ENCODE measurements at regions not wholly inside any gene's neighbourhood (a gene's known extent, or its start where the extent isn't known, plus 50 kb on each side); places are given as distances from the start of the nearest gene placed in this dataset.

DNA sequence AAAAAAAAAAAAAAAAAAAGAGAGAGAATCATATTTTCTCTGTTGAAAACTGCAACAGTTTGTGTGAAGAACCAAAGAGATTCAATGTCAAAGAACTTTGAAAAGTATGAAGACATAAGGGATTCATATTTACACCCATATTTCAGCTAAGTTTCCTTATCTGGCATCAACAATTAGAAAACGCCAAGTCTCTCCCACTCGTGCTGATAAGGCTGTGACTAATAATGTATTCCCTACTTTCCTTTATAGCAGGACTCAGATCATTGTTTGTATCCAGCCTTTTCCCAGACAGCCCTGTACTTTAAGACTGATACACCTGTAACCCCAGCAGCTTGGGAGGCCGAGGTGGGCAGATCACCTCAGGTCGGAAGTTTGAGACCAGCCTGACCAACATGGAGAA lies 54.1 kb upstream of the STK32A start:
- H3K36me3 ChIP-seq (ENCODE audit: control insufficient read depth in 1 of 2, insufficient read depth in 2 of 2, low read length in 2 of 2) = no peaks in the 10 kb centered on the region
- no peaks in the 10 kb centered on the region for H3K4me1 ChIP-seq (ENCODE audit: control insufficient read depth in 1 of 2, insufficient read depth in 2 of 2, low read length in 2 of 2)
- peaks cover 10% of the 10 kb centered on the region; the same call in 1 of the 2 replicates for H3K27me3 ChIP-seq (ENCODE audit: insufficient read depth, low read length)
- no peak overlapping the region for H2AFZ ChIP-seq (ENCODE audit: low read depth, low read length, poor library complexity, severe bottlenecking)
- H3K79me2 ChIP-seq (ENCODE audit: insufficient read depth, low read length) = no peaks in the 10 kb centered on the region
- no peak overlapping the region for H3K4me3 ChIP-seq (replicated peaks in 1 of 2; ENCODE audit: low read depth in 1 of 2, low read length in 2 of 2)
- H3K4me2 ChIP-seq (ENCODE audit: low read length) = no peak overlapping the region
- H3K27ac ChIP-seq (ENCODE audit: low read depth, low read length) = no peak overlapping the region
- POLR2A ChIA-PET = no interaction called here
- DNase-seq (ENCODE audit: low read depth, low spot score) = no peak
- H3K9me3 ChIP-seq (ENCODE audit: control insufficient read depth in 1 of 2, insufficient read depth in 1 of 2, low read depth in 1 of 2, low read length in 2 of 2) = no peaks in the 10 kb centered on the region
- CTCF ChIA-PET = interaction anchor here (2.4 kb wide), 1 partner anchor 8 kb away, joined by 14 read pairs; no protein-coding TSS in a partner anchor
- no peaks in the 10 kb centered on the region for H3K9me2 ChIP-seq (ENCODE audit: insufficient read depth)
- H4K20me1 ChIP-seq (ENCODE audit: insufficient read depth) = no peaks in the 10 kb centered on the region
- RAD21 ChIA-PET (ENCODE audit: low non-redundant PET in 1 of 2, low total read pairs in 2 of 2, uncharacterized antibody in 2 of 2, unreplicated experiment in 2 of 2) = no interaction called here
- H3K9ac ChIP-seq (ENCODE audit: low read length) = no peak overlapping the region
- intact Hi-C loops (cut with micrococcal nuclease) = no loop called here
- no peak for ATAC-seq
- TF ChIP-seq ZNF274 (IDR thresholded peaks at IDR 0.05; ENCODE audit: low read depth, low read length) (no peak), TCF7L2 (IDR thresholded peaks at IDR 0.05; ENCODE audit: borderline replicate concordance, extremely low read depth, insufficient read depth, insufficient read length) (no peak), FOSL1 (IDR thresholded peaks at IDR 0.05; ENCODE audit: low read depth) (no peak), SP1 (IDR thresholded peaks at IDR 0.05; ENCODE audit: low read depth) (no peak), YY1 (IDR thresholded peaks at IDR 0.05; ENCODE audit: extremely low read depth, insufficient replicate concordance, low read depth, low read length) (no peak), RAD21 (IDR thresholded peaks at IDR 0.05; ENCODE audit: low read depth) (no peak), EZH2 (IDR thresholded peaks at IDR 0.05) (no peak), ZFX (IDR thresholded peaks at IDR 0.05) (no peak), CEBPB (IDR thresholded peaks at IDR 0.05; ENCODE audit: low read depth) (no peak), EGR1 (IDR thresholded peaks at IDR 0.05; ENCODE audit: low read depth) (no peak), CBX3 (IDR thresholded peaks at IDR 0.05; ENCODE audit: low read depth) (no peak), SRF (IDR thresholded peaks at IDR 0.05; ENCODE audit: low read depth) (no peak)
- TF ChIP-seq, protein P1, sequence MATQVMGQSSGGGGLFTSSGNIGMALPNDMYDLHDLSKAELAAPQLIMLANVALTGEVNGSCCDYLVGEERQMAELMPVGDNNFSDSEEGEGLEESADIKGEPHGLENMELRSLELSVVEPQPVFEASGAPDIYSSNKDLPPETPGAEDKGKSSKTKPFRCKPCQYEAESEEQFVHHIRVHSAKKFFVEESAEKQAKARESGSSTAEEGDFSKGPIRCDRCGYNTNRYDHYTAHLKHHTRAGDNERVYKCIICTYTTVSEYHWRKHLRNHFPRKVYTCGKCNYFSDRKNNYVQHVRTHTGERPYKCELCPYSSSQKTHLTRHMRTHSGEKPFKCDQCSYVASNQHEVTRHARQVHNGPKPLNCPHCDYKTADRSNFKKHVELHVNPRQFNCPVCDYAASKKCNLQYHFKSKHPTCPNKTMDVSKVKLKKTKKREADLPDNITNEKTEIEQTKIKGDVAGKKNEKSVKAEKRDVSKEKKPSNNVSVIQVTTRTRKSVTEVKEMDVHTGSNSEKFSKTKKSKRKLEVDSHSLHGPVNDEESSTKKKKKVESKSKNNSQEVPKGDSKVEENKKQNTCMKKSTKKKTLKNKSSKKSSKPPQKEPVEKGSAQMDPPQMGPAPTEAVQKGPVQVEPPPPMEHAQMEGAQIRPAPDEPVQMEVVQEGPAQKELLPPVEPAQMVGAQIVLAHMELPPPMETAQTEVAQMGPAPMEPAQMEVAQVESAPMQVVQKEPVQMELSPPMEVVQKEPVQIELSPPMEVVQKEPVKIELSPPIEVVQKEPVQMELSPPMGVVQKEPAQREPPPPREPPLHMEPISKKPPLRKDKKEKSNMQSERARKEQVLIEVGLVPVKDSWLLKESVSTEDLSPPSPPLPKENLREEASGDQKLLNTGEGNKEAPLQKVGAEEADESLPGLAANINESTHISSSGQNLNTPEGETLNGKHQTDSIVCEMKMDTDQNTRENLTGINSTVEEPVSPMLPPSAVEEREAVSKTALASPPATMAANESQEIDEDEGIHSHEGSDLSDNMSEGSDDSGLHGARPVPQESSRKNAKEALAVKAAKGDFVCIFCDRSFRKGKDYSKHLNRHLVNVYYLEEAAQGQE (IDR thresholded peaks at IDR 0.05; ENCODE audit: low read depth) = no peak
- TF ChIP-seq, protein P2, sequence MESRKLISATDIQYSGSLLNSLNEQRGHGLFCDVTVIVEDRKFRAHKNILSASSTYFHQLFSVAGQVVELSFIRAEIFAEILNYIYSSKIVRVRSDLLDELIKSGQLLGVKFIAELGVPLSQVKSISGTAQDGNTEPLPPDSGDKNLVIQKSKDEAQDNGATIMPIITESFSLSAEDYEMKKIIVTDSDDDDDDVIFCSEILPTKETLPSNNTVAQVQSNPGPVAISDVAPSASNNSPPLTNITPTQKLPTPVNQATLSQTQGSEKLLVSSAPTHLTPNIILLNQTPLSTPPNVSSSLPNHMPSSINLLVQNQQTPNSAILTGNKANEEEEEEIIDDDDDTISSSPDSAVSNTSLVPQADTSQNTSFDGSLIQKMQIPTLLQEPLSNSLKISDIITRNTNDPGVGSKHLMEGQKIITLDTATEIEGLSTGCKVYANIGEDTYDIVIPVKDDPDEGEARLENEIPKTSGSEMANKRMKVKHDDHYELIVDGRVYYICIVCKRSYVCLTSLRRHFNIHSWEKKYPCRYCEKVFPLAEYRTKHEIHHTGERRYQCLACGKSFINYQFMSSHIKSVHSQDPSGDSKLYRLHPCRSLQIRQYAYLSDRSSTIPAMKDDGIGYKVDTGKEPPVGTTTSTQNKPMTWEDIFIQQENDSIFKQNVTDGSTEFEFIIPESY (IDR thresholded peaks at IDR 0.05; ENCODE audit: extremely low read depth, insufficient replicate concordance, low read length) = no peak
- TF ChIP-seq, protein P3, sequence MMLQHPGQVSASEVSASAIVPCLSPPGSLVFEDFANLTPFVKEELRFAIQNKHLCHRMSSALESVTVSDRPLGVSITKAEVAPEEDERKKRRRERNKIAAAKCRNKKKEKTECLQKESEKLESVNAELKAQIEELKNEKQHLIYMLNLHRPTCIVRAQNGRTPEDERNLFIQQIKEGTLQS (IDR thresholded peaks at IDR 0.05) = no peak
- TF ChIP-seq, protein P4, sequence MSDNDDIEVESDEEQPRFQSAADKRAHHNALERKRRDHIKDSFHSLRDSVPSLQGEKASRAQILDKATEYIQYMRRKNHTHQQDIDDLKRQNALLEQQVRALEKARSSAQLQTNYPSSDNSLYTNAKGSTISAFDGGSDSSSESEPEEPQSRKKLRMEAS (IDR thresholded peaks at IDR 0.05) = no peak
- BruUV-seq (replicated peaks) = no TSS peak
